Caco-2 (cell line): ENCODE measurements at regions not wholly inside any gene's neighbourhood (a gene's known extent, or its start where the extent isn't known, plus 50 kb on each side); places are given as distances from the start of the nearest gene placed in this dataset.
"Not testable (repeated sequence)": the region's sequence is repeated elsewhere in the genome, so short reads cannot be mapped to it uniquely, and the experiment has no call there.

ENCODE experiments used
- BruUV-seq: library from RNA; stranded (reverse); fragments of 400-500 nt; replicated peaks from 2 replicates; lab custom pipeline; 2021; lab: Mats Ljungman, UMichigan
- CTCF ChIA-PET: fragments of 300-600 bp; sonication (Branson Sonifier 250); formaldehyde crosslinking; loops from one replicate; lab custom pipeline; 2022; ENCODE audit warnings: antibody characterized with exemption; lab: Charles Lee
- POLR2A ChIA-PET: fragments of 300-600 bp; sonication (Branson Sonifier 250); formaldehyde crosslinking; loops from one replicate; lab custom pipeline; 2022; ENCODE audit warnings: antibody characterized with exemption; lab: Charles Lee
- DNase-seq, 2 experiments: peaks; one replicate each; pipeline versions ENCODE4 v3.0.0 to v3.0.0-alpha.2; 2020 to 2022
- H3K27me3 ChIP-seq: replicated peaks from 2 replicates; pipeline ENCODE4 v1.6.0; 2011; ENCODE audit warnings: low read length; ENCODE audit not compliant: control insufficient read depth, insufficient read depth
- H3K36me3 ChIP-seq: 2 replicates; pipeline ENCODE4 v1.5.1; 2011; ENCODE audit warnings: low read length; ENCODE audit not compliant: control insufficient read depth, insufficient read depth
- H3K4me1 ChIP-seq: fragments of 250-450 bp; sonication (Bioruptor Pico); 2 replicates; pipeline ENCODE4 v1.5.1; 2020; ENCODE audit warnings: mild to moderate bottlenecking
- H3K4me3 ChIP-seq: 2 replicates; pipeline ENCODE4 v1.5.1; 2011; ENCODE audit warnings: low read depth, mild to moderate bottlenecking, control low read depth, low read length
- H3K9me3 ChIP-seq: fragments of 250-450 bp; sonication (Bioruptor Pico); 2 replicates; pipeline ENCODE4 v1.5.1; 2020; ENCODE audit warnings: mild to moderate bottlenecking, moderate library complexity
- H3K27ac Mint-ChIP-seq: one replicate; pipeline ENCODE4 v1.8.0; 2022; ENCODE audit warnings: mixed read lengths; ENCODE audit not compliant: unreplicated experiment
- H3K27me3 Mint-ChIP-seq: one replicate; pipeline ENCODE4 v1.8.0; 2022; ENCODE audit warnings: mixed read lengths; ENCODE audit not compliant: insufficient read depth, unreplicated experiment
- H3K36me3 Mint-ChIP-seq: one replicate; pipeline ENCODE4 v1.8.0; 2022; ENCODE audit warnings: mild to moderate bottlenecking, mixed read lengths; ENCODE audit not compliant: insufficient read depth, unreplicated experiment
- H3K4me1 Mint-ChIP-seq: one replicate; pipeline ENCODE4 v1.8.0; 2022; ENCODE audit warnings: low read depth, mixed read lengths; ENCODE audit not compliant: unreplicated experiment
- H3K4me3 Mint-ChIP-seq: one replicate; pipeline ENCODE4 v1.8.0; 2022; ENCODE audit warnings: mild to moderate bottlenecking, moderate library complexity, mixed read lengths; ENCODE audit not compliant: unreplicated experiment
- H3K9me3 Mint-ChIP-seq: one replicate; pipeline ENCODE4 v1.8.0; 2022; ENCODE audit warnings: mixed read lengths; ENCODE audit not compliant: unreplicated experiment
- CTCF ChIP-seq, 2 experiments: fragments of 200-600 bp in 1 of 2; IDR thresholded peaks; 1 replicate in 1 of 2; 2 replicates in 1 of 2; pipeline versions ENCODE4 v1.5.1 to v1.8.0; 2011 to 2022; ENCODE audit warnings: antibody characterized with exemption in 1 of 2, control low read depth in 1 of 2, inconsistent platforms in 1 of 2, low read depth in 1 of 2, low read length in 1 of 2, mild to moderate bottlenecking in 1 of 2, moderate library complexity in 1 of 2; ENCODE audit not compliant: insufficient read depth in 1 of 2, severe bottlenecking in 1 of 2, unreplicated experiment in 1 of 2
- intact Hi-C: fragments of 100-400 bp; cut with micrococcal nuclease; formaldehyde crosslinking; loops from one replicate; pipeline ENCODE4 v1.10.0; 2022; ENCODE audit not compliant: unreplicated experiment

- CTCF ChIA-PET, result no interaction called here
- Histone ChIP-seq H3K4me1 (no peaks in the 10 kb centered on the region), H3K9me3 (no peaks in the 10 kb centered on the region), H3K4me3 (no peak overlapping the region), H3K36me3 (no peaks in the 10 kb centered on the region), H3K27me3 (no peaks in the 10 kb centered on the region)
- BruUV-seq, result no TSS peak
- POLR2A ChIA-PET, result no interaction called here
- TF ChIP-seq CTCF (IDR thresholded peaks at IDR 0.05; ENCODE audit: insufficient read depth in 1 of 2, low read depth in 1 of 2, low read length in 1 of 2, severe bottlenecking in 1 of 2, unreplicated experiment in 1 of 2), result no peak
- no peaks in the 10 kb centered on the region for H3K9me3 Mint-ChIP-seq
- no peak overlapping the region for H3K27ac Mint-ChIP-seq
- no peak for DNase-seq
- H3K27me3 Mint-ChIP-seq, result peaks cover 3% of the 10 kb centered on the region
- no peaks in the 10 kb centered on the region for H3K36me3 Mint-ChIP-seq
- no peaks in the 10 kb centered on the region for H3K4me1 Mint-ChIP-seq
- H3K4me3 Mint-ChIP-seq, result no peak overlapping the region
- intact Hi-C loops, result no loop called here
Observed at GRCh38 chr7:9719721-9720120, 1254.0 kb upstream of the PHF14 start.

GRCh38 chr7:9725940-9726663 lies 1247.6 kb upstream of the PHF14 start:
- H3K4me1 ChIP-seq, DNase-seq, H3K4me3 Mint-ChIP-seq, CTCF ChIA-PET, H3K27ac Mint-ChIP-seq, H3K9me3 Mint-ChIP-seq, H3K9me3 ChIP-seq, H3K27me3 ChIP-seq, intact Hi-C loops, H3K27me3 Mint-ChIP-seq, H3K36me3 Mint-ChIP-seq, POLR2A ChIA-PET, BruUV-seq, H3K36me3 ChIP-seq, H3K4me3 ChIP-seq, H3K4me1 Mint-ChIP-seq: not testable (repeated sequence)

GRCh38 chr7:9726811-9727210 lies 1246.9 kb upstream of the PHF14 start:
- BruUV-seq, intact Hi-C loops, H3K4me3 Mint-ChIP-seq, H3K4me1 ChIP-seq, H3K36me3 ChIP-seq, DNase-seq, H3K36me3 Mint-ChIP-seq, H3K27me3 ChIP-seq, POLR2A ChIA-PET, H3K4me1 Mint-ChIP-seq, H3K27me3 Mint-ChIP-seq, H3K9me3 ChIP-seq, CTCF ChIA-PET, H3K4me3 ChIP-seq, H3K27ac Mint-ChIP-seq, H3K9me3 Mint-ChIP-seq: not testable (repeated sequence)

GRCh38 chr7:9727467-9727869 lies 1246.2 kb upstream of the PHF14 start:
- H3K36me3 ChIP-seq, H3K27ac Mint-ChIP-seq, H3K27me3 ChIP-seq, intact Hi-C loops, H3K4me1 ChIP-seq, CTCF ChIA-PET, H3K4me3 ChIP-seq, POLR2A ChIA-PET, H3K27me3 Mint-ChIP-seq, BruUV-seq, H3K4me3 Mint-ChIP-seq, H3K36me3 Mint-ChIP-seq, H3K4me1 Mint-ChIP-seq, H3K9me3 ChIP-seq, DNase-seq, H3K9me3 Mint-ChIP-seq: not testable (repeated sequence)

- H3K27me3 Mint-ChIP-seq, H3K4me3 Mint-ChIP-seq, H3K27me3 ChIP-seq, BruUV-seq, H3K9me3 ChIP-seq, H3K4me3 ChIP-seq, H3K36me3 Mint-ChIP-seq, H3K36me3 ChIP-seq, CTCF ChIA-PET, POLR2A ChIA-PET, DNase-seq, H3K27ac Mint-ChIP-seq, H3K4me1 Mint-ChIP-seq, H3K9me3 Mint-ChIP-seq, H3K4me1 ChIP-seq, intact Hi-C loops: not testable (repeated sequence)
Observed at GRCh38 chr7:9728014-9728657, 1245.5 kb upstream of the PHF14 start.
